Activated CD4-positive, alpha-beta memory T cell treated with anti-CD3 and anti-CD28 coated beads, Interleukin-2, amount 10 ng/mL, durations not matched to agents 7 days and 5 days (primary cell): ENCODE measurements at regions not wholly inside any gene's neighbourhood (a gene's known extent, or its start where the extent isn't known, plus 50 kb on each side); places are given as distances from the start of the nearest gene placed in this dataset.
"Not testable (repeated sequence)": the region's sequence is repeated elsewhere in the genome, so short reads cannot be mapped to it uniquely, and the experiment has no call there.

Experiments used
- CTCF ChIA-PET: fragments of 350-600 bp; sonication (Branson Sonifier 250); formaldehyde crosslinking; loops from one replicate; lab custom pipeline; 2021; ENCODE audit warnings: antibody characterized with exemption, inconsistent platforms; lab: Charles Lee
- POLR2A ChIA-PET: fragments of 350-600 bp; sonication (Branson Sonifier 250); formaldehyde crosslinking; loops from one replicate; lab custom pipeline; 2021; ENCODE audit warnings: antibody characterized with exemption; lab: Charles Lee
- DNase-seq: peaks from one replicate; pipeline ENCODE4 v3.0.0-alpha.2; 2020
- H3K27ac Mint-ChIP-seq: one replicate; pipeline ENCODE4 v1.8.0; 2021; ENCODE audit warnings: mild to moderate bottlenecking, mixed read lengths
- H3K27me3 Mint-ChIP-seq: one replicate; pipeline ENCODE4 v1.8.0; 2021; ENCODE audit warnings: mixed read lengths
- H3K36me3 Mint-ChIP-seq: one replicate; pipeline ENCODE4 v1.8.0; 2021; ENCODE audit warnings: low read depth, mixed read lengths
- H3K4me1 Mint-ChIP-seq: one replicate; pipeline ENCODE4 v1.8.0; 2021; ENCODE audit warnings: mixed read lengths
- H3K4me3 Mint-ChIP-seq: one replicate; pipeline ENCODE4 v1.8.0; 2021; ENCODE audit warnings: mild to moderate bottlenecking, mixed read lengths
- H3K9me3 Mint-ChIP-seq: one replicate; pipeline ENCODE4 v1.8.0; 2021; ENCODE audit warnings: mixed read lengths

DNA sequence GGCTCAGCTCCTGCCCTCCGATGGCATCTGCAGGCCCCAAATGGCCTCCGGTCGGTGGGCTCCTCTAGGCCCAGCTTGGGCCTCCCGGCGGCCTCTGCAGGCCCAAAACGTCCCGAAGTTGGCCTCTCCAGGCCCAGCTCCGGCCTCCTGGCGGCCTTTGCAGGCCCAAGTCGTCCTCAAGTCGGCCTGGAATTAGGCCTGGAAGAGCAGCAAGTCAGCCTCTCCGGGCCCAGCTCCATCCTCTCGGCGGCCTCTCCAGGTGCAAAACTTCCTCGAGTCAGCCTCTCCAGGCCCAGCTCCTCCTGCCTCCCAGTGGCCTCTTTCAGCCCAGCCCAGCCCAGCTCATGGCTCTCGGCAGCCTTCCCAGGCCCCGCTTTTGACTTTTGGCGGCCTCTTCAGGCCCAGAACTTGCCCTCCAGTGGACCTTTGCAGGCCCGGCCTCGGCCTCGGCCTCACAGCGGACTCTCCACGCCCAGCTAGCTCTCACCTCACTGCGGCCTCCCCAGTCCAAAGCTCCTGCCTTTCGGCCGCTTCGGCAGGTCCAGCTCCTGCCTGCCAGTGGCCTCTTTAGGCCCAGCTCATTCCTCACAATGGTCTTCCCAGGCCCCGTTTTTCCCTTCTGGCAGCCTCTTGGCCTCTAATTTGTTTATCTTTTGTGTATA is 357.3 kb downstream of the ZNF37A start:
- POLR2A ChIA-PET, H3K9me3 Mint-ChIP-seq, H3K27me3 Mint-ChIP-seq, H3K4me3 Mint-ChIP-seq, H3K27ac Mint-ChIP-seq, DNase-seq, CTCF ChIA-PET, H3K4me1 Mint-ChIP-seq: not testable (repeated sequence)
- peaks cover 15% of the 10 kb centered on the region for H3K36me3 Mint-ChIP-seq
